ENCODE measurements at regions not wholly inside any gene's neighbourhood (a gene's known extent, or its start where the extent isn't known, plus 50 kb on each side); places are given as distances from the start of the nearest gene placed in this dataset.
"Not testable (repeated sequence)": the region's sequence is repeated elsewhere in the genome, so short reads cannot be mapped to it uniquely, and the experiment has no call there.

GRCh38 chr1:187568067-187568466 is 739.3 kb downstream of the PLA2G4A start:
- no peak for DNase-seq

GRCh38 chr1:187570166-187570565 is 741.4 kb downstream of the PLA2G4A start:
- DNase-seq = no peak

- DNase-seq = no peak
Measured at GRCh38 chr1:187577610-187578009, 748.9 kb downstream of the PLA2G4A start.

GRCh38 chr1:187588917-187589316 is 760.2 kb downstream of the PLA2G4A start:
- DNase-seq = no peak

- DNase-seq = no peak
Measured at GRCh38 chr1:187605736-187606135, 777.0 kb downstream of the PLA2G4A start.

- not testable (repeated sequence) for DNase-seq
Measured at GRCh38 chr1:187615853-187616735, 787.3 kb downstream of the PLA2G4A start.

- not testable (repeated sequence) for DNase-seq
Measured at GRCh38 chr1:187616830-187617229, 788.1 kb downstream of the PLA2G4A start.

- DNase-seq = no peak
Measured at GRCh38 chr1:187617776-187618175, 789.0 kb downstream of the PLA2G4A start.

- no peak for DNase-seq
Measured at GRCh38 chr1:187619175-187619574, 790.4 kb downstream of the PLA2G4A start.

- no peak for DNase-seq
Measured at GRCh38 chr1:187621951-187622350, 793.2 kb downstream of the PLA2G4A start.

- no peak for DNase-seq
Measured at GRCh38 chr1:187622545-187622944, 793.8 kb downstream of the PLA2G4A start.

- no peak for DNase-seq
Measured at GRCh38 chr1:187624812-187625545, 796.2 kb downstream of the PLA2G4A start.

- no peak for DNase-seq
Measured at GRCh38 chr1:187626056-187626455, 797.3 kb downstream of the PLA2G4A start.

GRCh38 chr1:187627516-187627915 is 798.8 kb downstream of the PLA2G4A start:
- DNase-seq = no peak

- DNase-seq = no peak
Measured at GRCh38 chr1:187629075-187629474, 800.3 kb downstream of the PLA2G4A start.

- DNase-seq = no peak
Measured at GRCh38 chr1:187630653-187631380, 802.1 kb downstream of the PLA2G4A start.

GRCh38 chr1:187631381-187631675 is 802.6 kb downstream of the PLA2G4A start:
- DNase-seq = no peak

- DNase-seq = no peak
Measured at GRCh38 chr1:187631984-187632383, 803.2 kb downstream of the PLA2G4A start.

- DNase-seq = no peak
Measured at GRCh38 chr1:187634940-187635339, 806.2 kb downstream of the PLA2G4A start.

- no peak for DNase-seq
Measured at GRCh38 chr1:187638733-187639434, 810.1 kb downstream of the PLA2G4A start.

GRCh38 chr1:187641015-187641414 is 812.3 kb downstream of the PLA2G4A start:
- DNase-seq = no peak

- DNase-seq = no peak
Measured at GRCh38 chr1:187641463-187641862, 812.7 kb downstream of the PLA2G4A start.

- no peak for DNase-seq
Measured at GRCh38 chr1:187641907-187642306, 813.2 kb downstream of the PLA2G4A start.
